ENCODE measurements at regions not wholly inside any gene's neighbourhood (a gene's known extent, or its start where the extent isn't known, plus 50 kb on each side); places are given as distances from the start of the nearest gene placed in this dataset.

GRCh38 chr4:59598330-59598618, 1601.9 kb upstream of the ADGRL3 start:
- H3K9me3 ChIP-seq (ENCODE audit: control insufficient read depth, low read length) = no peaks in the 10 kb centered on the region
- WGBS, 2 experiments (ENCODE audit: insufficient coverage in 2 of 2) = 100% methylated on average over 1 of the region's 1 CpG
- H3K27ac ChIP-seq (ENCODE audit: low read depth, low read length, severe bottlenecking) = peak overlapping the region; percentile 41
- H3K4me1 ChIP-seq (ENCODE audit: control insufficient read depth, insufficient read depth, low read length, poor library complexity, severe bottlenecking) = peaks cover 12% of the 10 kb centered on the region
- no peak overlapping the region for H3K4me3 ChIP-seq (ENCODE audit: extremely low read depth, insufficient read depth, low read length, poor library complexity, severe bottlenecking)
- H3K36me3 ChIP-seq (ENCODE audit: control insufficient read depth, insufficient read depth, low read length) = no peaks in the 10 kb centered on the region

- Histone ChIP-seq H3K4me1 (ENCODE audit: control insufficient read depth, insufficient read depth, low read length, poor library complexity, severe bottlenecking) (no peaks in the 10 kb centered on the region), H3K27ac (ENCODE audit: low read depth, low read length, severe bottlenecking) (no peak overlapping the region), H3K9me3 (ENCODE audit: control insufficient read depth, low read length) (no peaks in the 10 kb centered on the region), H3K36me3 (ENCODE audit: control insufficient read depth, insufficient read depth, low read length) (no peaks in the 10 kb centered on the region), H3K4me3 (ENCODE audit: extremely low read depth, insufficient read depth, low read length, poor library complexity, severe bottlenecking) (no peak overlapping the region)
- WGBS, 2 experiments (ENCODE audit: insufficient coverage in 2 of 2) = 100% methylated on average over 1 of the region's 1 CpG; no CpG with 5 or more reads in 1 of the 2 experiments
These were observed 1591.7 kb upstream of the ADGRL3 start for GRCh38 chr4:59608466-59608865.

GRCh38 chr4:59612235-59612634, 1587.9 kb upstream of the ADGRL3 start:
- 95 to 100% methylated on average over 1 of the region's 1 CpG for WGBS, 2 experiments (ENCODE audit: insufficient coverage in 2 of 2)
- no peak overlapping the region for H3K4me3 ChIP-seq (ENCODE audit: extremely low read depth, insufficient read depth, low read length, poor library complexity, severe bottlenecking)
- H3K9me3 ChIP-seq (ENCODE audit: control insufficient read depth, low read length) = no peaks in the 10 kb centered on the region
- no peaks in the 10 kb centered on the region for H3K4me1 ChIP-seq (ENCODE audit: control insufficient read depth, insufficient read depth, low read length, poor library complexity, severe bottlenecking)
- H3K27ac ChIP-seq (ENCODE audit: low read depth, low read length, severe bottlenecking) = no peak overlapping the region
- H3K36me3 ChIP-seq (ENCODE audit: control insufficient read depth, insufficient read depth, low read length) = no peaks in the 10 kb centered on the region

GRCh38 chr4:59615316-59615715, 1584.8 kb upstream of the ADGRL3 start:
- Histone ChIP-seq H3K27ac (ENCODE audit: low read depth, low read length, severe bottlenecking) (no peak overlapping the region), H3K4me3 (ENCODE audit: extremely low read depth, insufficient read depth, low read length, poor library complexity, severe bottlenecking) (no peak overlapping the region), H3K9me3 (ENCODE audit: control insufficient read depth, low read length) (no peaks in the 10 kb centered on the region), H3K36me3 (ENCODE audit: control insufficient read depth, insufficient read depth, low read length) (no peaks in the 10 kb centered on the region), H3K4me1 (ENCODE audit: control insufficient read depth, insufficient read depth, low read length, poor library complexity, severe bottlenecking) (no peaks in the 10 kb centered on the region)

- H3K4me1 ChIP-seq (ENCODE audit: control insufficient read depth, insufficient read depth, low read length, poor library complexity, severe bottlenecking) = no peaks in the 10 kb centered on the region
- H3K9me3 ChIP-seq (ENCODE audit: control insufficient read depth, low read length) = no peaks in the 10 kb centered on the region
- no peak overlapping the region for H3K4me3 ChIP-seq (ENCODE audit: extremely low read depth, insufficient read depth, low read length, poor library complexity, severe bottlenecking)
- WGBS, 2 experiments (ENCODE audit: insufficient coverage in 2 of 2) = 100% methylated on average over 1 of the region's 1 CpG
- no peak overlapping the region for H3K27ac ChIP-seq (ENCODE audit: low read depth, low read length, severe bottlenecking)
- no peaks in the 10 kb centered on the region for H3K36me3 ChIP-seq (ENCODE audit: control insufficient read depth, insufficient read depth, low read length)
These were observed 1570.8 kb upstream of the ADGRL3 start for GRCh38 chr4:59629348-59629747.

GRCh38 chr4:59630235-59630634, 1569.9 kb upstream of the ADGRL3 start:
- Histone ChIP-seq H3K4me1 (ENCODE audit: control insufficient read depth, insufficient read depth, low read length, poor library complexity, severe bottlenecking) (no peaks in the 10 kb centered on the region), H3K4me3 (ENCODE audit: extremely low read depth, insufficient read depth, low read length, poor library complexity, severe bottlenecking) (no peak overlapping the region), H3K9me3 (ENCODE audit: control insufficient read depth, low read length) (no peaks in the 10 kb centered on the region), H3K36me3 (ENCODE audit: control insufficient read depth, insufficient read depth, low read length) (no peaks in the 10 kb centered on the region), H3K27ac (ENCODE audit: low read depth, low read length, severe bottlenecking) (no peak overlapping the region)
- WGBS, 2 experiments (ENCODE audit: insufficient coverage in 2 of 2) = no CpG with 5 or more reads among the region's 3 CpGs

GRCh38 chr4:59630922-59631321, 1569.2 kb upstream of the ADGRL3 start:
- Histone ChIP-seq H3K4me1 (ENCODE audit: control insufficient read depth, insufficient read depth, low read length, poor library complexity, severe bottlenecking) (no peaks in the 10 kb centered on the region), H3K9me3 (ENCODE audit: control insufficient read depth, low read length) (no peaks in the 10 kb centered on the region), H3K4me3 (ENCODE audit: extremely low read depth, insufficient read depth, low read length, poor library complexity, severe bottlenecking) (no peak overlapping the region), H3K27ac (ENCODE audit: low read depth, low read length, severe bottlenecking) (no peak overlapping the region), H3K36me3 (ENCODE audit: control insufficient read depth, insufficient read depth, low read length) (no peaks in the 10 kb centered on the region)

GRCh38 chr4:59637596-59637995, 1562.5 kb upstream of the ADGRL3 start:
- Histone ChIP-seq H3K27ac (ENCODE audit: low read depth, low read length, severe bottlenecking) (no peak overlapping the region), H3K36me3 (ENCODE audit: control insufficient read depth, insufficient read depth, low read length) (no peaks in the 10 kb centered on the region), H3K4me1 (ENCODE audit: control insufficient read depth, insufficient read depth, low read length, poor library complexity, severe bottlenecking) (no peaks in the 10 kb centered on the region), H3K4me3 (ENCODE audit: extremely low read depth, insufficient read depth, low read length, poor library complexity, severe bottlenecking) (no peak overlapping the region), H3K9me3 (ENCODE audit: control insufficient read depth, low read length) (no peaks in the 10 kb centered on the region)
- 80 to 100% methylated on average over 1 of the region's 1 CpG for WGBS, 2 experiments (ENCODE audit: insufficient coverage in 2 of 2)

- H3K9me3 ChIP-seq (ENCODE audit: control insufficient read depth, low read length) = no peaks in the 10 kb centered on the region
- WGBS, 2 experiments (ENCODE audit: insufficient coverage in 2 of 2) = no CpG with 5 or more reads among the region's 1 CpG
- H3K4me1 ChIP-seq (ENCODE audit: control insufficient read depth, insufficient read depth, low read length, poor library complexity, severe bottlenecking) = no peaks in the 10 kb centered on the region
These were observed 1556.4 kb upstream of the ADGRL3 start for GRCh38 chr4:59643682-59644081.

GRCh38 chr4:59644765-59645164, 1555.4 kb upstream of the ADGRL3 start:
- no peak overlapping the region for H3K4me3 ChIP-seq (ENCODE audit: extremely low read depth, insufficient read depth, low read length, poor library complexity, severe bottlenecking)
- no peaks in the 10 kb centered on the region for H3K9me3 ChIP-seq (ENCODE audit: control insufficient read depth, low read length)
- WGBS, 2 experiments (ENCODE audit: insufficient coverage in 2 of 2) = no CpG with 5 or more reads among the region's 3 CpGs
- H3K36me3 ChIP-seq (ENCODE audit: control insufficient read depth, insufficient read depth, low read length) = no peaks in the 10 kb centered on the region
- no peaks in the 10 kb centered on the region for H3K4me1 ChIP-seq (ENCODE audit: control insufficient read depth, insufficient read depth, low read length, poor library complexity, severe bottlenecking)
- H3K27ac ChIP-seq (ENCODE audit: low read depth, low read length, severe bottlenecking) = no peak overlapping the region

More at GRCh38 chr4:59643682-59644081, 1556.4 kb upstream of the ADGRL3 start:
- no peak overlapping the region for H3K27ac ChIP-seq (ENCODE audit: low read depth, low read length, severe bottlenecking)
- H3K36me3 ChIP-seq (ENCODE audit: control insufficient read depth, insufficient read depth, low read length) = no peaks in the 10 kb centered on the region
- H3K4me3 ChIP-seq (ENCODE audit: extremely low read depth, insufficient read depth, low read length, poor library complexity, severe bottlenecking) = no peak overlapping the region

GRCh38 chr4:59646082-59646481, 1554.0 kb upstream of the ADGRL3 start:
- no peak overlapping the region for H3K4me3 ChIP-seq (ENCODE audit: extremely low read depth, insufficient read depth, low read length, poor library complexity, severe bottlenecking)
- H3K36me3 ChIP-seq (ENCODE audit: control insufficient read depth, insufficient read depth, low read length) = no peaks in the 10 kb centered on the region
- H3K27ac ChIP-seq (ENCODE audit: low read depth, low read length, severe bottlenecking) = no peak overlapping the region
- WGBS, 2 experiments (ENCODE audit: insufficient coverage in 2 of 2) = 82 to 100% methylated on average over 1 to 3 of the region's 5 CpGs
- H3K9me3 ChIP-seq (ENCODE audit: control insufficient read depth, low read length) = no peaks in the 10 kb centered on the region
- H3K4me1 ChIP-seq (ENCODE audit: control insufficient read depth, insufficient read depth, low read length, poor library complexity, severe bottlenecking) = no peaks in the 10 kb centered on the region

- H3K4me1 ChIP-seq (ENCODE audit: control insufficient read depth, insufficient read depth, low read length, poor library complexity, severe bottlenecking) = no peaks in the 10 kb centered on the region
- no peak overlapping the region for H3K4me3 ChIP-seq (ENCODE audit: extremely low read depth, insufficient read depth, low read length, poor library complexity, severe bottlenecking)
- H3K27ac ChIP-seq (ENCODE audit: low read depth, low read length, severe bottlenecking) = no peak overlapping the region
- no peaks in the 10 kb centered on the region for H3K36me3 ChIP-seq (ENCODE audit: control insufficient read depth, insufficient read depth, low read length)
- WGBS, 2 experiments (ENCODE audit: insufficient coverage in 2 of 2) = 61 to 74% methylated on average over 2 of the region's 2 CpGs
- H3K9me3 ChIP-seq (ENCODE audit: control insufficient read depth, low read length) = no peaks in the 10 kb centered on the region
These were observed 1553.1 kb upstream of the ADGRL3 start for GRCh38 chr4:59647011-59647410.

Data from mesodermal cell (in vitro differentiated cells).